ENCODE measurements at regions not wholly inside any gene's neighbourhood (a gene's known extent, or its start where the extent isn't known, plus 50 kb on each side); places are given as distances from the start of the nearest gene placed in this dataset.

DNA sequence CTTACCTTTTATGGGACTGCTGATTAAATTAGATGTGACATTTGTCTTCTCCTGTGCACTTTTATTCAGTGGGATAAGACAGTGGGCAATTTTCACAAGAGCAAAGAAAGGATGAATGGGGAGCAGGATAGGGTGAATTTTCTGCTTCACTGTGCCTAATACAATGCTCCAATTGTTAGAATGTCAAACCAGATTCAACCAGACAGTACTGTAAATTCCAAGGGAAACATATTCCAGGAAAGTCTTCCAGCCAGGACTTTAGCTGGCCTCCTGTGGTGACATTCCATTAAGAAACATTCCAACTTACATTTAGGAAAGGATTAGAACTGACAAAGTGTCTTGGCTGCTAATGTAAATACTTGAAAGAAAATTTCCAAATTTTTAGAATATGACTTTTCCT lies 100.1 kb upstream of the PROK2 start:
- DNase-seq: no peak

DNA sequence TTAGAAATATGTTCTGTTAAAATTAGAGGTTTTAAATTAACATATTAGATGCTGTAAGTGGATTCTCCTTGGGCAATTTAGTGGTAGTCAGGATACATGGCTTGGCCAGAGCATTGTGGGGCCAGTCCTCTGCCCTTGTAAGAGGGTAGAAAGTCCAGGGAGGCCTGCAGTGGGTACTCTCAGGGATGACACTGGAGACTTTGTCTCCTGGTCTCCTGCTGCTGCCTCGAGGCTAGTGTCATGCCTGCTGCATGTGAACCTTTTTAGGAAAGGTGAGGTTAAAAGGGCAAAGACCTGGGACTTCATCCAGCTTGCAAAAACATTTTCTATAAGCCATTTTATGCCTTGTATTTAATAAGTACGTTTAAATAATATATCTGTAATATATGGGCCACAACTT lies 96.8 kb upstream of the PROK2 start:
- DNase-seq: no peak

DNA sequence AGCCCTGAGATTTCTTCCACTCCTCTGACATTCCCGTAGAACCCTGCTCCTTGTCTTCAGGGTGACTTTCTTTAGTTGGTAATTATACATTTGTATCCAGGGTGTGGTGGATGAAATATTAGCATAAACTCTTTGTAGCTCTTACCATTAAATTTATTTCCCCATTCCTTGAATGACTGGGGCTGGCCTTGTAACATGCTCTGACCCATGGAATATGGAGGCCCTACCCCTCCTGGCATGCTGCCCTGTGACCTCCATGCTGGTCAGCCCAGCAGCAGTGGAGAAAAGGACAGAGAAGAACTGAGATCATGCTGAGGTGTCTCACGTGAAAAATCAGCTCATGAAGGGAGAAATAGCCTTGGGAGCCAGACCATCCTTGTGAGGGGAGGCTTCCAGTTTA lies 96.1 kb upstream of the PROK2 start:
- no peak for DNase-seq

DNA sequence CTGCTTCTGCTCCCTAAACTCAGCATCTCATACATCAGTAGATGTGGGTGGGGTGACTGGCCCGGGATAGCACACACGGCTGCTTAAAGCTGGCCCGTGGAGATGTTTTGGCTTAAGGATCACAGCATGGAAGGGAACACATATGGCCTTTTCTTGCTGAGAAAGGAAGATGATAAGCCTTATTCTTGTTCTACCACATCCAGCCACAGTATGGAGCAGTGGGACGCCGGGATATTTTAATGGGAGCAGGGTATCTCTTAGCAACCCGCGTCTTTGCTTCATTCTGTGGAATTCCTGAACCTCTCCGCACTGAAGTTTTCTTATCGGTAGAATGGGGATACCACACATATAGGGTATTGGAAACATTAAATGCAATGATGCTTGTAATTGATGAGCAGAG lies 94.1 kb upstream of the PROK2 start:
- DNase-seq: no peak

DNA sequence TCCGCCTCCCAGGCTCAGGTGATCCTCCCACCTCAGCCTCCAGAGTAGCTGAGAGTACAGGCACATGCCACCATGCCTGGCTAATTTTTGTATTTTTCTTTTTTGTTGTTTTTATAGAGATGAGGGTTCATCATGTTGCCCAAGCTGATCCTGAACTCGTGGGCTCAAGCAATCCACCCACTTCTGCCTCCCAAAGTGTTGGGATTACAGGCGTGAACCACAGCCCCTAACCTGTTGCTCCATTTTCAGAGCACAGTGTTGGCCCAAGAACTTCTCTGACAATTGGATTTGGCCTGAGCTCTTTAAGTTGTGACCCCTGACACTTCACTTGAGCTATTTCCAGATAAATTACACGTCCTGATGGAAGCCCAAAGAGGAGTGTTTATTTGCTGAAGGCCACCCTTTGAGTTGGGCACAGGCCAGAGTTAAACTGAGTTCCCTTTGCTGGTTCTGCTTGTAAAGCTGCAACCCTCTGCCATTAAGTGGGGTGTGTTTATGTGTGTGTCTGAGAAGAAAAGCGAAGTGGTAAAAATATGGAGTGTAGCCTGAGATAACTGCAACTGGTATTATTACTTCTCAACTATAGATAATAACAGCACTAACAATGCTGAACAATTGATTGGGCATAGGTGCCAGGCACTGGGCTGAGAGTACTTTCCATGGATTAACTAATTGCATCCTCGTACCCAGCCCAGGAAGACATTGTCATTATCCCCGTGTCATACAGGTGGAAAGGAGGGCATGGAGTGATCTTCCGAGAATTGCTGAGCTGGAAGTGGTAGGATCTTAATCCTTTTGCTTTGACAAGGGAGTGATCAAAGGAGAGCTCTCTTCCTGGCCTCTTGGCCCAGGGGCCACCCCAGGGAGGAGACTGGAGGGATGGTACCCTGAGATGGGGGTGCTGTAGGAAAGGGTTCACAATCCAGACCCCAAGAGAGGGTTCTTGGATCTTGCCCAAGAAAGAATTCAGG lies 91.5 kb upstream of the PROK2 start:
- DNase-seq: no peak

DNA sequence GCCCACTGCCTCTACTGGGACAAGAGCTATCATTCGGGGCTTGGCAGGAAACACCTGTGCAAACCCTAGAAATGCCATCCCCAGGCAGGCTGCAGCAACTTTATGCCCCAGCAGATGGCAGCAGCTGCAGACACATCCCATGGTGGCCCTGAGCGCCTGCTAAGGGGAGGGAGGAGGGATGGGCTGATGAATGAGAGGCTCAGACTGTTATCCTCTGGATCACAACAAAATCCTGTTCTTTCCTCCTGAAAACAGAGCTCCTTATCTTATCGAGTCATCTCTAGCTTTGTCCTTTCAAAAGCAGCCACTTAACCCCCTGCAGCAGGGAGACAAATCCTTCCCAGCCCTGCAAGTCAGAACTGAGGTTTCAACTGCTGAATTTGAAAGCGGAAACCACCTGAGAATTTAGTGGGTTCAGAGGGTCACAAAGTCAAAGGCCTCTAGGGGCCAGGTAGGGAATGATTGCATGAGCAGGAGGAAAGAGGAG lies 90.6 kb upstream of the PROK2 start:
- DNase-seq: peak; percentile 76

DNA sequence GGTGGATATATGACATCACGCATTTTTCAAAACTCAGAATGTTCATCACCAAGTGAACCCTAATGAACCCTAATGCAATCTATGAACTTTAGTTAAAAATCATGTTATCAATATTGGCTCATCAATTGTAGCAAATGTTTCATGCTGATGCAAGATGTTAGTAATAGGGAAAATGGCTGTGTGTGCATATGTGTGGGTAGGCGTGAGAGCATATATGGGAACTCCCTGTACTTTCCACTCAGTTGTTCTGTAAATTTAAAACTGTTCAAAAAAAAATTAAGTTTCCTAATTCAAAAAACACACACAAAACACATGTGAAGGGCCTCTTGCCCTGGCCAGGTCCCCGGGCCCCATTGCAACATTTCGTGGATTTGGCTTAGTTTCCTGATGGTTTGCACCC lies 89.7 kb upstream of the PROK2 start:
- DNase-seq: no peak

DNA sequence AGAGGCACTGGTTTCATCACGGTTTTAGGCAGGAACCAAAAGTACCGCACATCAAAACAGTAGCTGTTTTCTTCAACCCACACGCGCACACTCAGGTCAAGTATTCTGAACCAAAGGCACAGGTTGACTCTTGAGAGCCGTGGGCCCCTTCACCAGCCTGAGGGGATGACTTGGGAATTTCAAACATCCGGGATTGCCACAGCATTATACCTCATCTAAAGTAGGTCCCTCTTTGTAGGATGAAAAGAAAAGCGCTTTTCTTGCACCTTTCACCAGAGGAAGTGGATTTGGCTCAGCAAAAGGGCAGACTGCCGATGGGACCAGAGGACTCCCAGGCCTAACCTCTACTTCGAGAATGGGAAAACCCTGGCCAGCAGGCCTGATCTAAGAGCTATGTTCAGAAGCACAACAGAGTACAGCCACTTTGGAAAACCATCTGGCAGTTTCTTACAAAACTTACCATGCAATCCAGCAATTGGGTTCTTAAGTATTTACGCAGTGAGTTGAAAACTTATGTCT lies 88.2 kb upstream of the PROK2 start:
- no peak for DNase-seq

DNA sequence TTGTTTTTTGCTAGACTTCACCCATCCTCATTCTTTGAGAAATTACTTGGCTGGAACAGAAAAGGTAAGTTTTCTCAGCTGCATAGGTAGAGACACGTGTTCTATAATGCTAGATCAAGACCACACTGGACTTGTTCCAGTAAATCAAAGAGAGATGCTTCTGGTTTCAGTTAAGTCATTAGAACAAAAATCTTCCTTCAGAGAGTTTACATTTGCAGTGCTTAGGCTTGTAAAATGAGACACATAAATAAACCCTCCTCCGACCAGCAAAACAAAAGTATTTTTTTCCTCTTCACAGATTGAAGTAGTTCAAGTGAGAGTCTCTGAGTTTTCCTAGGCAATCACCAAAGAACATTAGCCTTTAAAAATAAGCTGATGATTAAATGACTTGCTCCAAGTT lies 87.3 kb upstream of the PROK2 start:
- DNase-seq: no peak

DNA sequence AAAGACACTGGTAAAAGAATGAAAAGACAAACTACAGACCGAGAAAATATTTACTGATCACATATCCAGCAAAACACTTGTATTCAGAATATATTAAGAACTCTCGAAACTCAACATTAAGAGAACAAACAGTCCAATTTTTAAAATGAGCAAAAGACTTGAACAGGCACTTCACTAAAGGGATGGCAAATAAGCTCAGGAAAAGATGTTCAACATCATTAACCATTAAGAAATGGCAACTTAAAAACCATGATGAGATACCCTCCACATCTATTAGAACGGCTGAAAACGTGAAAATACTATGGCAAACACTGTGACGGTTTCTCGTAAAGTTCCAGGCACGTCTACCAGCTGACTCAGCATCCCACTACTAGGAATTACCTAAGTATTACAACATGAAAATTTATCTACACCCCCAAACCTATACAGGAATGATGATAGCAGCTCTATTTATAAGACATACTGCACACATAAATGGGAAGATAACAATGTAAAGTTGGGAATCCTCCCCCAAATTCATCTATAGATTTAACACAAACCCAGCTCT lies 86.1 kb upstream of the PROK2 start:
- no peak for DNase-seq

DNA sequence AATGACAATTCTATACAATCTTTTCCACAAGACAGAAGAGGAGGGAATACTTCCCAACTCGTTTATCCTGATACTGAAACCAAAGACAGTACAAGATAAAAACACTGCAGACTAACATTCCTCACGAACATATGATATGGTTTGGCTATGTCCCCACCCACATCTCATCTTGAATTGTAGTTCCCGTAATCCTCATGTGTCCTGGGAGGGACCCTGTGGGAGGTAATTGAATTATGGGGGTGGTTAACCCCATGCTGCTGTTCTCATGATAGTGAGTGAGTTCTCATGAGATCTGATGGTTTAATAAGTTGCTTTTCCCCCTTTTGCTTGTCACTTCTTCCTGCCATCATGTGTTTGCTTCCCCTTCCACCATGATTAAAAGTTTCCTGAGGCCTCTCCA lies 83.9 kb upstream of the PROK2 start:
- no peak for DNase-seq

DNA sequence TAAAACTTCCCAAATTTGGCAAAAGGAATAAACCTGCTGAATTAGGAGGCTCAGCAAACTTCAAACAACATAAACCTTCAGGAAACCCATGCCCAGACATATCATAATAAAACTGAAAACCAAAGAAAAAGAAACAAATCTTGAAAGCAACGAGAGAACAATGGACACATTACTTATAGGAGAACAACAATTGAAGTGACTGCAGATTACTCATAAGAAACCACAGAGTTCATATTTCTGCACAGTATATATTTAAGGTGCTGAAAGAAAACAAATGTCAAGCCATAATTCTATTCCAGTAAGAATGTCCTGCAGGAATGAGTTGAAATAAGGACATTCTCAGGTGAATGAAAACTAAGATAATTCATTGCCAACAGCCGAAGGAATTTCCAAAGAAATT lies 80.8 kb upstream of the PROK2 start:
- DNase-seq: no peak

DNA sequence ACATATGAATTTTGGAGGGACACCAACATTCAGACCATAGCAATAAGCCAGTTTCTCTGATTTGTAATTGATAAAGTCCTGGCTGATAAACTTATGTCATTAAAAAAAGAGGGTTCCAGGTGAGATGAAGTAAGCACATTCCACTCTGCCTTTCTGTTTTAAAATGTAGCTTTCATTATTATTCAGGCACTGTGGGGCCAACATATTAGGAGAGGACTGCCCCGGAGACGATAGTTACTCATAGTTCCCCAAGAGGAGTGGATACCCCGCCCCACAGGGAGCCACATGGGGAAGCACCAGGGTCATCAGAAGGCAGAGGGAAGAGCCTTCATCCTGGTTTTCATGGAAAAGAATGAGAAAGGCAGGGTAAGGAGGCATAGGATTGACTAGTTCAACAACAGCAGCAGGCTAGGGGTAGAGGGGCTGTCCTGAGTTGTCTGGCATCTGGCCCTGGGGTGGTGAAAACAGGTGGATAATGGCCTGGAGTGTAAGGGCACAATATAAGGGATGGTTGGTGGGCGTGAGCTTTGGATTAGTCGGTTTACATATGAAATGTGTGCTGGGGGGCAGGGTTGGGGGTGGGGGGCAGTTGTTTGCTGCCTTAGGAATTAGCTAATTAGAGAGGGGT lies 78.7 kb upstream of the PROK2 start:
- no peak for DNase-seq

DNA sequence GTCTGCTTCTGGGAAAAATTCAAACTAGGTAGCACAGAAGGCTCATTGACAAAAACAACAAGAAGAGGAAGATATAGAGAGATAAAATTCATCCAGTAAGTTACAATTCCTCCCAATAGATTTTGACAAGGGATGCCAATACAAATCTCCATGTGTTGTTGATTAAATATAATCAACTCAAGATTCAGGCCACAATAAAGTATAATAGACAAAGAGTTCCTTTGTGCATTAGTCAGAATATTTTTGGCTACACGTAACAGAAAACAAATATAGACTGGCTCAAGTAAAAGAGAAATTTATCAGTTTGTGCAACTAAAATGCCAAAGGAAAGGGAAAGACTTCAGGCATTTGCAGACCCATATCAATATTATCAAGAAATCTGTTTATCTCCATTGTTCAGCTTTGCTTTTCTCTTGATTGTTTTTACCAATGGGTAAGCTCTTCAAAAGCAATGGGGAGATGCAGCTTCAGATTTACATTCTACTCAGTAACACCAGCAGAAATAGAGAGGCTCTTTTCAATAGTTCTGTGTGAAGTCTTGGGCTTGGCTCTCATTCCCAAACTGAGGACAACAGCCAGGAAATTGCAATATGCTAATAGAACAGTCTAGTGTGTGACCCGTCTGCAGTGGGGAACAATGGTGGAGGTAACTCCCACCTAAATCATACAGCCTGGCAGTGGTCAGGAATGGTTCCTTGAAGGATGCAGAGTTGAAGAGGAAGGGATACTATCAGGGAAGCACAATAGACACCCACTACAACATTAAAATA lies 77.6 kb upstream of the PROK2 start:
- no peak for DNase-seq

DNA sequence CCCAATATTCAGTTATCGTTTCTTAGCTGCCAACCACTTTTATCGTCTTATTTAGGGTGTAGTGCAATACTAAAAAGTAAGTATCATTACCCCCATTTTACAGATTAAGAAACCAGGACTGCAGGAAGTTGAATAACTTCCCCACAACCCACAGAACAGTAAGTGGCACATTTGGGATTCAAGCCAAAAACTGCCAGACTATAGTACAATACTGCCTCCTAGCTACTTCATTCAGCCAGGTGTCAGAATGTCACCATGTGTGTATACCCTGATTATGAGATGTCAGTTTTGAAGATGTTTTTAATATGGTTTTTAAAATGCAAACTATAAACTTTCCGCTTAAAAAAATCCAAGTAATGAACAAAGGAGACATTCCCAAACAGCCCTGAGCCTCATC lies 74.2 kb upstream of the PROK2 start:
- no peak for DNase-seq

DNA sequence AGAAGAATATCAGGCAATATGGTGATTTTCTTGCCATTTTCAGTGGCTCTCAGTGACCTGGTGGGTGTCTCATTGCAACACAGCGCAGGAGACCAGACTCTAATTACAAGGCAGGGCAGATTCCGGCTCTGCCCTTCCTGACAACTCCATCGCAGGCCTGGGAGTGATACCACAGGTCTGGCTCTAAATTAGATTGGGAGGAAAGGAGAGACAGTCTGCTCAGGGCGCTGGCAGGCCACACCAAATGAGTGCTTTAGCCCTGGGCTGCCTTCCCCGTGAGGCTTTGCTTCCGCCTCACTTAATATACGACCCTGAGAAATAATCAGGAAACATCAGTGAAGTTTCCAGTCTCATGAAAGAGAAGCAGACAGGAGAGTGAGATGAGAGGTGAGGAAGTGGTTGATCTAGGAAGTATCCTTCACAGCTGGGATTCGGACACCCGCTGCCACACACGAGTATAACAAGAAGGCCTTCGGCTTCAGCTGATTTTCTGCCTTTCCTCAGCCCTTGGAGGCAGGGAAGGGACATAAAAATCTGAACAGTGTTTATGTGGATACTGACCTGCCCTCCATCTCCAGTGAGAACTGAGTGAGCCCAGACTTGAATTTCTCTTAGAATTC lies 73.7 kb upstream of the PROK2 start:
- no peak for DNase-seq

DNA sequence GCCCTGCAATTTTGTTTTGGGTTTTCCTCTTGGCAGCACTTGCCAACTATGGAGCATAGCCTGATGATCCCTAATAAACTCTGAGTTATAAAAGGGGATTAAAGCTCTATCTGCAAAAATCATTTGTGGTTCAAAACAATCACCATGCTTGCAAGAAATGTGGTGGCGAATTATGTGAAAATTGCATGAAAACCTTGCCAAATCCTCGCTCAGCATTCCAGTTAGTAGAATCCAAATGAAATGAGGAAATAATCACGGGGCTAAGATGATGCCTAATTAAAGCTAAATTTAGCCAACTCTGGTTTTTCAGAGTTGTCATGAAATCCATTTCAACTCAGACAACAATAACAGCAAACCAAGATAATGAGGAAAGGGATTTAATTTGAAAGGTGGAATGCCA lies 73.0 kb upstream of the PROK2 start:
- DNase-seq: no peak

DNA sequence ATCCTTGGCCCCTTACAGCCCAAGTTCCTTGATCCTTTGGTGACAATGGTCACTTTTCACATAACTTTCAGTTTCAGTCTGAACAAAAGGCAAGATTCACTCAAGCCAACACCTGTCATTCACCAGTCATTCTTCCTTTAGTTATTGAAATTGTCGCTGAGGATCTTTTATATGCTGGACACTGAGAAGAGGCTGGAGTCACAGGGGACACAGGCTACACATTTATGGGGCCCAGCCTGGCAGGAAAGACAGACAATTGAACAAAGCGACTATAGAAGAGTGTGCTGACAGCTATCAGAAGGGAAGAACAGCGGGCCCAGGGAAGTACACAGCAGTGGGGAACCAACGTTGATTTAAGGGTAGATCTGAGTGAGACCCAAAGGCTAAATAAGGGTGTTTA lies 69.8 kb upstream of the PROK2 start:
- DNase-seq: no peak

DNA sequence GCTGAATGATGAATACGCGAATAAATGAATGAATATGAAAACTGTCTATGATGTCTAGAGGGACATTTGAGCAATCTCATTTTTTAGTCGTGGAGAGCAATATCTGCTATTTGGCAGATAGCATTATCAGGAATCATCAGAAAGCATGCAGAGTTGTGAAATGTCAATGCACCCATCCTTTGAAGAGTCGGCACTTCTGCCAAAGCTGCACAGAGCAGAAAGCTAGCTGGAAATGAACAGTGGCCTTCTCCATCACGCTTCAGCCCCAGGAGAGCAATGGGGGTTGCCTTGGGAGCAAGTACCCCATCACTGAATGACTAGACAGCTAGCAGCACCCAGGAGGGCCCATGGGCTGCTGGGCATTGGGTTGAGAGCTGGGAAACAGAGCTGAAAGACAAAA lies 69.1 kb upstream of the PROK2 start:
- DNase-seq: no peak

DNA sequence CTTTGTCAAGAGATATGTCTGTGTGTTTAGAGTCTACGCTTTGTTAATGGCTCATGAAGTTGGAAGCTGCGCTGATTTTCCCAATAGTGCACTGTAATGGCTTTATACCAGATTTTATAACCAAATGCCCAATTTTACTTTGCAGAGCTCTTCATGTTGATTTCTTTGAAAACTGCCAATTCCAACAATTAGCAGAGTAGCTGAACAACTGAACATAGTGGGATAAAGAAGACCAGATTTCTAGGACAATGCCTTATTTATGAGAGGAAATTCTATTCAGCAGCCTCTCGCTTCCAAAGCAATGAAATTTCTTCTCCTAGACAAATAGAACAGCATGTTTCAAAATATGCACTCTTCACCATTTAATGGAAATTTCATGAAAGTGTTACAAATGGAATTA lies 66.9 kb upstream of the PROK2 start:
- no peak for DNase-seq

DNA sequence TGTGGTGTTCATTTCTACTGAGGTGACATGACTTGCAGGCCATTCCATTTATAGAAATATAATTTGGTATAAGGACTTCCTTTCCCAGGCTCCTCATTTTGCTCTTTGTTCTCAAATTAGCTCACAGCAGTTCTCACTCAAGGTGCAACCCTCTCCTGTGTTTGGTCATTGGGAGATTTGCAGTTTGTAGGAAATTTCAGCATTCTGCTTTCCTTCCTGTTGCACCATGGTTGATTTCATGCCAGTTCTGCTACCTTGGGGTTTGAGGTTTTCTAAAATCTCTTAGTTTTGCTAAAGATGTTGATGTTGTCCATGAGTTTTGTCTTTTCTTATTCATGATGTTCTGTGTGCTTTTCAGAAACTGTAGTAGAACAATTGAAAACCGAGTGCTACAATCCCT lies 65.7 kb upstream of the PROK2 start:
- DNase-seq: no peak

DNA sequence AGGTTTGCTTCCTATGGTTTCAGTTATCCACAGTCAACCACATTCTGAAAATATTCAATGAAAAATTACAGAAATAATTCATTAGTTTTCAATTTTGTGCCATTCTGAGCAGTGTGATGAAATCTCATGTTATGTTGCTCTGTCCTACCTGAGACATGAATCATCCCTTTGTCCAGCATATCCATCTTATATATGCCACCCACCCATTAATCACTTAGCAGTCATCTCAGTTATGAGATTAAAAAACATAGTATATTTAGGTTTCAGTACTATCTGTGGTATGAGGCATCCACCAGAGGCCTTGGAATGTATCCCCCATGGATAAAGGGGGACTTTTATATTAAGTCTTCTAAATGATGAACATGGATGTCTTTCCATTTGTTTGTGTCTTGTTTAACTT lies 64.7 kb upstream of the PROK2 start:
- DNase-seq: no peak

DNA sequence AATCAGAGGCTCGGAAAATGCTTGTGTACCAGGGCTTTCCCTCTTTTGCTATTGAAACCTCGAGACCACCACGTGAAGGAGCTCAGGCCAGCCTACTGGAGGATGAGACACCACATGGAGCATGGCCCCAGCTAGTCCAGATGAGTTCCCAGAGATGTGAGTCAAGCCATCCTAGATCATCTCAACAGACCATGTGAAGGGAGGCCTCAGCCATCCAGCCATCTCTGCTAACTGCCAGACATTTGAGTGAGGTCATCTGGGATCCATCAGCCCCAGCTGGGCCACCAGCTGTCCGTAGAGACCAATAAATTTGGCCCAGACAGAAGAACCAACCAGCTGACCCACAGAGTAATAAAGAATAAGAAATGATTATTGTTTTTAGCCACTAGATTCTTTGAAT lies 62.8 kb upstream of the PROK2 start:
- DNase-seq: no peak
